C4-2B (cell line): ENCODE measurements at regions not wholly inside any gene's neighbourhood (a gene's known extent, or its start where the extent isn't known, plus 50 kb on each side); places are given as distances from the start of the nearest gene placed in this dataset.
"Not testable (repeated sequence)": the region's sequence is repeated elsewhere in the genome, so short reads cannot be mapped to it uniquely, and the experiment has no call there.

Source experiments
- ZFX ChIP-seq: fragments of 450-650 bp; IDR thresholded peaks from 2 replicates; pipeline ENCODE4 v1.6.1; 2017
- TF ChIP-seq, protein P1 (sequence below): fragments of 450-650 bp; conservative IDR thresholded peaks from 2 replicates; pipeline ENCODE4 v1.5.1; 2017; ENCODE audit warnings: mild to moderate bottlenecking

DNA sequence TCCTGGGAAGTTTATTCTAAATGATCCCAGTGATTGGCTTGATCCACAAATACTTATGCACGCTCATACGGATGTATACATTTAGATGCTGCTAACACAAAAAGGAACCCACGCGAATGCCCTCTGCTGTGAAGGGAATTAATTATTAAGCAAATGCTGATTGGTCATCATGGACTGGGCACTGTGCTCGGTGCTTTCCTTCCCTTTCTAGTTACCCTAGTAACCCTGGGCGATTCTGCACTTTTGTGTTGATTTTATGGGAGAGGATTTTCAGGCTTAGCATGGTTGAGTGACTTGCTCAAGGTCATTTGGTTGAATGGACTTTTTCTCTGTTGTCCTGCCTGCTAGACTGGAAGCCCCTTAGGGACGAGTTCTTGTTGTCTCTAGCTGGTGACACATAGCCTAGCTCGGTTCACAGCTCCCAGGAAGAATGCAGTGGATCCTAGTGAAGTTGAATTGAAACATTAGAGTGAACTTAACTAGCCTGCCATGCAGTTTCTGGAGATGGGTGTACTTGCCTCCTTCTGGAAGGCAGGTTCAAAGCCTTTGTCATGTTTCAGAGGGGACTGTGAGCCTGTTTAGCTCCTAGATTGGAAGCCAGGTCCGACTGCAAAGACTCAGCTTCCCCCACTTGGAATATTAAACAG, 54.4 kb downstream of the NPIPB11 start:
- TF ChIP-seq, protein P1, sequence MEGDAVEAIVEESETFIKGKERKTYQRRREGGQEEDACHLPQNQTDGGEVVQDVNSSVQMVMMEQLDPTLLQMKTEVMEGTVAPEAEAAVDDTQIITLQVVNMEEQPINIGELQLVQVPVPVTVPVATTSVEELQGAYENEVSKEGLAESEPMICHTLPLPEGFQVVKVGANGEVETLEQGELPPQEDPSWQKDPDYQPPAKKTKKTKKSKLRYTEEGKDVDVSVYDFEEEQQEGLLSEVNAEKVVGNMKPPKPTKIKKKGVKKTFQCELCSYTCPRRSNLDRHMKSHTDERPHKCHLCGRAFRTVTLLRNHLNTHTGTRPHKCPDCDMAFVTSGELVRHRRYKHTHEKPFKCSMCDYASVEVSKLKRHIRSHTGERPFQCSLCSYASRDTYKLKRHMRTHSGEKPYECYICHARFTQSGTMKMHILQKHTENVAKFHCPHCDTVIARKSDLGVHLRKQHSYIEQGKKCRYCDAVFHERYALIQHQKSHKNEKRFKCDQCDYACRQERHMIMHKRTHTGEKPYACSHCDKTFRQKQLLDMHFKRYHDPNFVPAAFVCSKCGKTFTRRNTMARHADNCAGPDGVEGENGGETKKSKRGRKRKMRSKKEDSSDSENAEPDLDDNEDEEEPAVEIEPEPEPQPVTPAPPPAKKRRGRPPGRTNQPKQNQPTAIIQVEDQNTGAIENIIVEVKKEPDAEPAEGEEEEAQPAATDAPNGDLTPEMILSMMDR: not testable (repeated sequence)
- TF ChIP-seq ZFX: not testable (repeated sequence)
